ENCODE measurements at regions not wholly inside any gene's neighbourhood (a gene's known extent, or its start where the extent isn't known, plus 50 kb on each side); places are given as distances from the start of the nearest gene placed in this dataset.

DNA sequence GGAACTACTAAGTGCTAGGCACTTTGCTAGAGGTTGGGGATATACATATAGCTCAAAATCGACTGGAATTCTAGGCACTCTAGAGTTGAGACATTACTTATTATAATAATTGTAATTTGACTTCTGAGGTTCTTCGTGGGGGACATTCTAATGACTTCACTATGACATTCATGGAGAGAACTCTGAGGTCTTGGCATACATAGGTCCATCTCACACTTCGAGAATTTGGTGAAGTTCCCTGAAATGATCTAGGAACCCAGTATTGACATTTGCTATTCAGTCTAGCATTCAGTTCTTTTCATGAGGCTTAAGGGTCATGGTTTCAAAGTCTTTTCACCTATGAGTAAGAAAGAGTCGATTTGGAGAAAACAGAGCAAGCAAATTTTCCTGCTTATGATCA is 446.6 kb upstream of the JAG1 start:
- no peaks in the 10 kb centered on the region for H3K9me2 ChIP-seq (replicated peaks; ENCODE audit: low read depth, low read length)
- no peaks in the 10 kb centered on the region for H4K20me1 ChIP-seq (ENCODE audit: insufficient read depth, low read length, poor library complexity, severe bottlenecking)
- no peak overlapping the region for H3K4me3 ChIP-seq (ENCODE audit: low read length, poor library complexity, severe bottlenecking)
- H3K4me1 ChIP-seq (ENCODE audit: insufficient read depth, low read length, poor library complexity, severe bottlenecking) = no peaks in the 10 kb centered on the region
- TF ChIP-seq, protein P1, sequence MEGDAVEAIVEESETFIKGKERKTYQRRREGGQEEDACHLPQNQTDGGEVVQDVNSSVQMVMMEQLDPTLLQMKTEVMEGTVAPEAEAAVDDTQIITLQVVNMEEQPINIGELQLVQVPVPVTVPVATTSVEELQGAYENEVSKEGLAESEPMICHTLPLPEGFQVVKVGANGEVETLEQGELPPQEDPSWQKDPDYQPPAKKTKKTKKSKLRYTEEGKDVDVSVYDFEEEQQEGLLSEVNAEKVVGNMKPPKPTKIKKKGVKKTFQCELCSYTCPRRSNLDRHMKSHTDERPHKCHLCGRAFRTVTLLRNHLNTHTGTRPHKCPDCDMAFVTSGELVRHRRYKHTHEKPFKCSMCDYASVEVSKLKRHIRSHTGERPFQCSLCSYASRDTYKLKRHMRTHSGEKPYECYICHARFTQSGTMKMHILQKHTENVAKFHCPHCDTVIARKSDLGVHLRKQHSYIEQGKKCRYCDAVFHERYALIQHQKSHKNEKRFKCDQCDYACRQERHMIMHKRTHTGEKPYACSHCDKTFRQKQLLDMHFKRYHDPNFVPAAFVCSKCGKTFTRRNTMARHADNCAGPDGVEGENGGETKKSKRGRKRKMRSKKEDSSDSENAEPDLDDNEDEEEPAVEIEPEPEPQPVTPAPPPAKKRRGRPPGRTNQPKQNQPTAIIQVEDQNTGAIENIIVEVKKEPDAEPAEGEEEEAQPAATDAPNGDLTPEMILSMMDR (conservative IDR thresholded peaks at IDR 0.05; ENCODE audit: low read length) = no peak
- no peak for TF ChIP-seq EZH2phosphoT487 (IDR thresholded peaks at IDR 0.05; ENCODE audit: borderline replicate concordance)
- no peak overlapping the region for H3K4me2 ChIP-seq (ENCODE audit: low read depth, low read length, poor library complexity, severe bottlenecking)
- H3K36me3 ChIP-seq (ENCODE audit: insufficient read depth, low read length) = no peaks in the 10 kb centered on the region
- no peak overlapping the region for H3K9ac ChIP-seq (ENCODE audit: low read depth, low read length, poor library complexity, severe bottlenecking)
- no peaks in the 10 kb centered on the region for H3K79me2 ChIP-seq (ENCODE audit: insufficient read depth, low read length)
- no peaks in the 10 kb centered on the region for H3K27me3 ChIP-seq (ENCODE audit: insufficient read depth, low read length, poor library complexity, severe bottlenecking)
- H3K9me3 ChIP-seq (ENCODE audit: insufficient read depth, low read depth, low read length) = no peaks in the 10 kb centered on the region
- H3F3A ChIP-seq (ENCODE audit: low read depth) = no peaks in the 10 kb centered on the region
- no peak overlapping the region for H2AFZ ChIP-seq (ENCODE audit: low read length)

DNA sequence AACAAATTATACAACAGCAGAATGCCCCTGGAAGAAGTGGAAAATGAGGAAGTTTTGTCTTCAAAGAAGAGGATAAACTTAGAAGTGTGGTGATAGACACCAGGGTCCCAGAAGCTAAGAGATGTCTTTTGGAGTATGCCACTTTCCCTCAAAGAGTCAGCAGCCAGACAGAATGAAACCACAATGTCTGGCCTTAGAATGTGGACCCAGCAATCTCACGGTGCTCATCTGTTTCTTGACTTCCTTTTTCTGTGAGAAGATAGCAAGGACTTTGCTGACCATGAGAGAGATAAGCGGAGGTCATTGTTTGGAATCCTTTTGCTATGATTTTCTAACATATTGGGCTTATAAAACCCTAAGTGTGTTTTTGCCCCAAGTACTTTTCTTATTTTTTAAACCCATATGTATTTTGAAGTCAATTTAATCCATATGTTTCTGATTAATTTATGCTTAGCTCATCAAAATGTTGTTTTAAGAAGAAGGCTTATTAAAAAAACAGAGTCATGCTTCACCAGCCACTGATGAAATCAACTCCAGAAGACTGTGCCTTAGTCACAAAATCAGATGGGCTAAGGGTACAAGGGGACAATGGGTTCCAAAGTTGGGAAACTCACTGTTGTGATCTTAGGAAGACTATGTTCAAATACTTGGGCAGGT is 451.2 kb upstream of the JAG1 start:
- no peak overlapping the region for H3K4me3 ChIP-seq (ENCODE audit: low read length, poor library complexity, severe bottlenecking)

DNA sequence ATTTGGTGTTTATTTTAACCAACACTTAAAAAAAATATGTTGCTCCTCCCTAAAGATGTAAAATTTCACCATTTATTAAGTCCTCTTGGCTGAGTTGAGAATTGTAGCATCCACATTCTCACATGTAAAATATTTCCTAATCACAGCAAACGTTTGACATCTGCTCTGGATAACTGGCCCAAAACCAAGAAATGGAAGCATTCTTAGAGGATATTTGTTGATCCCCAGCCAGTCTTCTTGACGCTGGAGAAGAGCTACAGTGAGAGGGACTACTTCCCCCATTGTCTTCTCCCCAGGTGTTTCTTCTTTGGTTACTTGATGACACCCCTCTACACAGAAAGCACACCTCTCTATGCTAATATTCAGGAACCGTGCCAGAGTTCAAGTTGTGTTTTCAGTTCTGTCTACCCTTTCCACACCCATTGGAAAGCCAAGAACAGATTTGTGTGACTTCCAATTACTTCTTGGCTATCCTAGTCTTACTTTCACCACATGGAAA is 454.5 kb upstream of the JAG1 start:
- no peaks in the 10 kb centered on the region for H3K36me3 ChIP-seq (ENCODE audit: insufficient read depth, low read length)
- no peaks in the 10 kb centered on the region for H3F3A ChIP-seq (ENCODE audit: low read depth)
- H3K9me2 ChIP-seq (replicated peaks; ENCODE audit: low read depth, low read length) = no peaks in the 10 kb centered on the region
- TF ChIP-seq, protein P1 (conservative IDR thresholded peaks at IDR 0.05; ENCODE audit: low read length) = no peak
- no peak for TF ChIP-seq EZH2phosphoT487 (IDR thresholded peaks at IDR 0.05; ENCODE audit: borderline replicate concordance)
- H3K9me3 ChIP-seq (ENCODE audit: insufficient read depth, low read depth, low read length) = no peaks in the 10 kb centered on the region
- H4K20me1 ChIP-seq (ENCODE audit: insufficient read depth, low read length, poor library complexity, severe bottlenecking) = no peaks in the 10 kb centered on the region
- no peak overlapping the region for H2AFZ ChIP-seq (ENCODE audit: low read length)
- H3K4me1 ChIP-seq (ENCODE audit: insufficient read depth, low read length, poor library complexity, severe bottlenecking) = no peaks in the 10 kb centered on the region
- no peaks in the 10 kb centered on the region for H3K79me2 ChIP-seq (ENCODE audit: insufficient read depth, low read length)
- H3K9ac ChIP-seq (ENCODE audit: low read depth, low read length, poor library complexity, severe bottlenecking) = no peak overlapping the region
- H3K27me3 ChIP-seq (ENCODE audit: insufficient read depth, low read length, poor library complexity, severe bottlenecking) = no peaks in the 10 kb centered on the region
- no peak overlapping the region for H3K4me3 ChIP-seq (ENCODE audit: low read length, poor library complexity, severe bottlenecking)
- no peak overlapping the region for H3K4me2 ChIP-seq (ENCODE audit: low read depth, low read length, poor library complexity, severe bottlenecking)

More for the DNA sequence above, 451.2 kb upstream of the JAG1 start:
- no peaks in the 10 kb centered on the region for H4K20me1 ChIP-seq (ENCODE audit: insufficient read depth, low read length, poor library complexity, severe bottlenecking)
- no peak overlapping the region for H3K4me2 ChIP-seq (ENCODE audit: low read depth, low read length, poor library complexity, severe bottlenecking)
- no peaks in the 10 kb centered on the region for H3K27me3 ChIP-seq (ENCODE audit: insufficient read depth, low read length, poor library complexity, severe bottlenecking)
- H3K4me1 ChIP-seq (ENCODE audit: insufficient read depth, low read length, poor library complexity, severe bottlenecking) = no peaks in the 10 kb centered on the region
- no peaks in the 10 kb centered on the region for H3K9me3 ChIP-seq (ENCODE audit: insufficient read depth, low read depth, low read length)
- no peaks in the 10 kb centered on the region for H3K9me2 ChIP-seq (replicated peaks; ENCODE audit: low read depth, low read length)
- H3K9ac ChIP-seq (ENCODE audit: low read depth, low read length, poor library complexity, severe bottlenecking) = no peak overlapping the region
- H3K79me2 ChIP-seq (ENCODE audit: insufficient read depth, low read length) = no peaks in the 10 kb centered on the region
- H3K36me3 ChIP-seq (ENCODE audit: insufficient read depth, low read length) = no peaks in the 10 kb centered on the region
- H3F3A ChIP-seq (ENCODE audit: low read depth) = no peaks in the 10 kb centered on the region
- H2AFZ ChIP-seq (ENCODE audit: low read length) = no peak overlapping the region
- no peak for TF ChIP-seq EZH2phosphoT487 (IDR thresholded peaks at IDR 0.05; ENCODE audit: borderline replicate concordance)
- TF ChIP-seq, protein P1 (conservative IDR thresholded peaks at IDR 0.05; ENCODE audit: low read length) = no peak
